ENCODE measurements at regions not wholly inside any gene's neighbourhood (a gene's known extent, or its start where the extent isn't known, plus 50 kb on each side); places are given as distances from the start of the nearest gene placed in this dataset.
"Not testable (repeated sequence)": the region's sequence is repeated elsewhere in the genome, so short reads cannot be mapped to it uniquely, and the experiment has no call there.

DNA sequence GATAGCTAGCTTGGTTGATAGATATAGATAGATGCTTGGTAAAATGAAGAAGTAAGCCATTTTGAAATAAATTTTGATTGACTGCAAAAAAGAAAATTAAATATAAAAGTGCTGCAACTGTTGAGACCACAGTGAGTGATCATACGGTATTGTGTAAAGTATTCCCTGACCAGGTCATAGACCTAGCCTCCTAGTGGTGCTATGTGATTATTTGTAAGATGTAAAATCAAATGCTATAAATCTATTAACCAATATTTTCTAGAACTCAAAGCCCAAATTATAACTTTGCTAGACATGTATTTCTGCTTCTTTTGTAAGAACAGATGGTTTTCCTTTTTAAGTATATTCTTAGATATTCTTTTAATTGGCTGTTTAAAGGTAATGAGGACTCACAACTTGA is 480.2 kb upstream of the PTPRD start:
- no peak for DNase-seq (ENCODE audit: low spot score)
- in situ Hi-C loops (cut with HindIII; ENCODE audit: low sequenced_read_pairs) = no loop called here

DNA sequence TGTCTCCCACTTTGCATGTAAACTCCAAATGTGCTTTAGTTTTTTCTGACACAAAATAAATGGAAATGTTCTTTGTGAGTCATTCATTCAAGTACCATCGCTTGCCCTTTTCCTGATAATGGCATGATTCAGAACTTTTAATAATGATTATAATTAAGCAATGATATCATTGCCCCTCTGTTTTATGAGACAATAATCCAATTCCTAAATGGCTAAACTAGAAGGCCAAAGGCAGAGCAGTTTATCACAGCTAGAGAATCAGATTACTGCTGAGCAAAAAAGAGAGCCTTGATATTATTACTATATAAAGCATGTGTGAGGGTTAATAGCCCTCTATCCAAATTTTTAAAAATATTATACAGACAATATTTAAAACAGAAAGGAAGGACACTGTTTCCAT is 484.2 kb upstream of the PTPRD start:
- no peak for DNase-seq (ENCODE audit: low spot score)
- in situ Hi-C loops (cut with HindIII; ENCODE audit: low sequenced_read_pairs) = no loop called here

DNA sequence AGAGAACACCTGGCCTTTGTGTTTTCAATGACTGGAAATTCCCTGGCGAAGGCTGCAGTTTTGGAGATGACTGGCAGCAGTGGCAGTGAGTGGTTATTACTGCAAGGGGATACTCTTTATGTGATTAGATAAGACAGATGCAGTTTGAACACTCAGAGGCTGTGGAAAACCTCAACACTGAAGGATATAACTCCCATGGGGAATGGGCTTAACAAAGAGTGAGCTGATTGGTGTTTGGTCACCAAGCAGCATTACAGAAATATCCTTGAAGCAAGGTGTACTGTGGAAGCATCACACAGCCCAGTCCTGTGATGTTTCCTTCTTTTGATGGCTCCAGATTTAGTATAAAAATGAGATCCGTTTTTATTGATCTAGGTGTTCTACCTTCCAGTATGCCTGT is 490.7 kb upstream of the PTPRD start:
- in situ Hi-C loops (cut with HindIII; ENCODE audit: low sequenced_read_pairs) = no loop called here
- no peak for DNase-seq (ENCODE audit: low spot score)

DNA sequence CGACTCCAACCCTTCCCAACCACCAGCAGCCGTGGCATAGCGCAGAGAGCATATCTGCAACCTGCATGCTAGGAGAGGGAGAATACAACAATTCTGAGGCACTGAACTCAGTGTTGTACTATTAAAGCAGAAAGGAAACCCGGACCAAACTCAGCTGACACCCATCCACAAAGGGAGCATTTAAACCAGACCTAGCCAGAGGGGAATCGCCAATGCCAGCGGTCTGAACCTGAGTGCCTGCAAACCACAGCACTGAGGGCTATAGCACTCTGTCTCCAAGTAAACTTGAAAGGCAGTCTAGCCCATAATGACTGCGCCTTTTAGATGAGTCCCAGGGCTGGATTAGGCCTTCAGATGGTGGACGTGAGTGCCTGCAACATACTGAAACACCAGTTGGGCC is 494.4 kb upstream of the PTPRD start:
- in situ Hi-C loops (cut with HindIII; ENCODE audit: low sequenced_read_pairs) = no loop called here
- DNase-seq (ENCODE audit: low spot score) = no peak

DNA sequence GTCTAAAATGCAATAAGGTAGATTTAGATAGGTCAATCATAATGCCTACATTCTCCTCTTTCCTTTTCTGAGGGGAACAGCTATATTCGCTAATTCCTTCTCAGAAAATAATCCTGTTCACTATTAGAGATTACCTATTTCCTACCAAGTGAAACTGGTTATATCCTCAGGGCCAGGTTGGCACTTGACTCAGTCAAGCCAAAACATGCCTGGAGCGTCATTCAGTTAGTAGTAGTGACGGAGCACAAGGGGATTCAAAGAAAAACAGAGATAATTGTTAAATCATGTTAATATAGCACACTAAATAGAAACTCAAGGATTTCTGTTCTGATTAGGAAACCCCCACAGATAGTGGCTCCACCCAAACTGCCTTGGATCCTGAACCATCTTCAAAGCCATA is 515.4 kb upstream of the PTPRD start:
- DNase-seq (ENCODE audit: low spot score) = no peak
- in situ Hi-C loops (cut with HindIII; ENCODE audit: low sequenced_read_pairs) = no loop called here

DNA sequence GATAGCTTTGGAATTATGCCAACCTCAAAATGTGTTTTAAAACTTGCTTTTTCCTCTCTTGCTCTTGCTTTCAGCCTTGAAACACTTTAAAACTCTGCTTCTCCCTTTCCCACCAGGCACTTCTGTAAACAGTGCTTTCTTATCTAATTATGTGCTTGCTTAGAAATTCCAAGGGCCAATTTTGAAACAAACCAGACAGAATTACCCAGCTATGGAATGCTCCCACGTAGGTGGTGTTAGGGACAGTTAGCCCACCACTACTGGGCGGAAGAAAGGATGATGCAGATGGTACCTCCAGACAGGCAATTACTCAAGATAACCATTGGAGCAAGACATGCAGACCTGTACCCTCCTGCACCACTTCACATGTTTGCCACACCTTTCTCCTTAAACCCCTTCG is 523.0 kb upstream of the PTPRD start:
- in situ Hi-C loops (cut with HindIII; ENCODE audit: low sequenced_read_pairs) = no loop called here
- DNase-seq (ENCODE audit: low spot score) = no peak

DNA sequence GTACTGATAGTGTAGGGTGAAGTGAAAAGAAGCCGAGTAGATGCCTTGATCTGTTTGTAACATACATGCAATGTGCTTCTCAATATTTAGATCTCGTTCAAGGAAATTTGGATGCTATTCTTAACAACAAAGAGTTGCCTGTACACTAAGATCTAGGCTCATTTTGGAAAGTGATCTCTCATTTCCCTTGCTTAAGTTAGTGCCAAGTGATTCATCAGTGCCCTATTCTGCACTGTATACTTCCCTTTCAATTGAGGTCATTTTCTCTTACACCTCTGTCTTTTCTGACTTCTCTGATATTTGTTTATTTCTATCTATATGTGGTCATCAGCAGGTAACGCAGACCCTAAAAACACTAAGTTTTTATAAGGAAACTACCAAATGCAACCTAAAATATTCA is 528.6 kb upstream of the PTPRD start:
- in situ Hi-C loops (cut with HindIII; ENCODE audit: low sequenced_read_pairs) = no loop called here

DNA sequence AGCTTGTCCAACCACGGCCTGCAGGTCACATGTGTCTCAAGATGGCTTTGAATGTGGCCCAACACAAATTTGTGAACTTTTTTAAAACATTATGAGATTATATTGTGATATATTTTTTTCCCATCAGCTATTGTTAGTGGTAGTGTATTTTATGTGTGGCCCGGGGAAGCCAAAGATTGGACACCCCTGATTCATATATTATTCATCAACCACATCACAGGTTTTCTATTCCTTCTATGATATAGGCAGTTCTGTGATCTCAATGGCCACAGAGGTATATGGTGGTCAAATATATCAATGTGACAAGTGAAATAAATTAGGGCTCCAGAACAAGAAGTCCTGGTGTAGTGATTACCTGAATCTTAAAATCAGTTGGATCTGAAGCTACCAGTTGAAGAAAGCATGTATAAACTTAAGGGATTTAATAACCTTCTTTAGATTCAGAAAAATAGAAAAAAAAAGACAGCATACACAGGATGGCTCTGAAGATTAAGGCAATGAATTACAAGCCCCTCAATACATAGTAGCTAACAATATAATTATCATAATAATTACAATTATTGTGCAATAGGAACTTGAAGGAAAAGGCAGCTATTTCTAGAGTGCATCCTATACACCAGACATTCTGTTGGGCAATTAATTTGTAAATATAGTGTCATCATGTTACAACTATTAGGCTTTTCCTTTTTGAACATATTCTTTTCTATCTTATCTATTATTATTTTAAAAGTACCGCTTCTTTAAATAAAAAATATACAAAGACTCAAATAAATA is 530.4 kb upstream of the PTPRD start:
- no peak for DNase-seq (ENCODE audit: low spot score)
- in situ Hi-C loops (cut with HindIII; ENCODE audit: low sequenced_read_pairs) = no loop called here

More for the DNA sequence above, 528.6 kb upstream of the PTPRD start:
- DNase-seq (ENCODE audit: low spot score) = no peak

DNA sequence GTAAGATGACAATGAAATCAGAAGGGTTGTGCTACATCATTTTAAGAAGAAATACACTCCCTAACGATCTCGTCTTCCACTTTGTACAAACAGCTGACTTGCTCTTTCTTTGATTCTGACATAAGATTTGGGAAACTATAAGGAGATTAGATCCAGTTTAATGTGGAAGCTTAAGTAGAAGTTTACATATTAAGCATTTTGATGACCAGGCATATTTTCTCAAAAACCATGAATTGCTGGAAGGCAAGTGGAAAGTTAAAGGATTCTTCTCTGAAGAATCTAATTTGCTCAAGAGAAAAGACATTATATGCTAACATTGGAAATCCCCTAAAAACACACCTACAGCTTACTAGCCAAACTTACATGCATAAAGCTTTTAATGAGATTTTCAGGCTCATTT is 531.9 kb upstream of the PTPRD start:
- in situ Hi-C loops (cut with HindIII; ENCODE audit: low sequenced_read_pairs) = no loop called here
- DNase-seq (ENCODE audit: low spot score) = no peak

DNA sequence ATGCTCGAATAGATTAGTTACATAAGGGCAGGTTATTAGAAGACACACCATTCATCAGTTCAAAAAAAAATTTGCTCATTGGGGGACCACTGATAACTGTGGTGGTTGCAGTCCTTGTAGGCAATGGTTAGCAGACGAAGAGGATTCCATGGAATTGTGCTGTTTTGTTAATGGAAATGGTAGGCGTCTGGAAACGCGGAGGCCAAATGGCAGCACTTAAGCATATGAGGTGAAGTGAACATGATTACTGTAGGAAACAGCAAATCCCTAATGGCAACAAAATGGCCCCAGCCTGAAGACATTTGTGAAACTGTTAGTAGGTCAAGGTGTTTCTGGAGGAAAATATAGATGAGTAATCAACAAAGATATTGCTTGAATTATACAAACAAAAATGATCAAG is 535.4 kb upstream of the PTPRD start:
- in situ Hi-C loops (cut with HindIII; ENCODE audit: low sequenced_read_pairs) = no loop called here
- DNase-seq (ENCODE audit: low spot score) = no peak

DNA sequence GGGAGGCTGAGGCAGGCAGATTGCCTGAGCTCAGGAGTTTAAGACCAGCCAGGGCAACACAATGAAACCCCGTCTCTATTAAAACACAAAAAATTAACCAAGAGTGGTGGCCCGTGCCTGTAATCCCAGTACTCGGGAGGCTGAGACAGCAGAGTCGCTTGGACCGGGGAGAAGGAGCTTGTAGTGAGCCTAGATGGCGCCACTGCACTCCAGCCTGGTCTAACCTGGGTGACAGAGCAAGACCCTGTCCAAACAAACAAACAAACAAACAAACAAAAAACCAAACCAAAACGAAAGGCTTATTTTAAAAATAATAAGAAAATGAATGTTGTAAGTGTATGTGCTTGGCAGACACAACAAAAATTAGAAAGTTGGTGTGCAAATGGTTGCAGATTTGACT is 536.3 kb upstream of the PTPRD start:
- in situ Hi-C loops (cut with HindIII; ENCODE audit: low sequenced_read_pairs) = no loop called here
- DNase-seq (ENCODE audit: low spot score) = no peak

DNA sequence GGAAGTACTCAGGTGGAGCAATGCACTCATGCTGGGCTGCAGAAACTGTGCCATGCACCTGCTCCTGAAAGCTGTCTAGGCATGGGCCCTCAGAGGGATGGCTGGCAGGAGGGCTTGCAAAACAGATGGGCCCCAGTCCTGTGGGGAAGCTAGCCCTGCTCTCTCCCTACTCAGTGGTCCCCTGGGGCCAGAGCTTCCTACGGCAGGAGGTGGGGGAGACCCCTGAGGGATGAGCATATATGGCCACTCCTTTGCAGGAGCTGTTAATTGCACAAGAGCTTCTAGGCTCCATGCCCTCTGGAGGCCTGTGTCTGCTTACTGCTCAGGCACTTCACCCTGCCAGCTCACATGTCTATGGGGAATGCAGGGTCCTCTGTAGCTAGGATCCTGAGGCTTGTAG is 545.3 kb upstream of the PTPRD start:
- DNase-seq (ENCODE audit: low spot score) = no peak
- in situ Hi-C loops (cut with HindIII; ENCODE audit: low sequenced_read_pairs) = no loop called here

DNA sequence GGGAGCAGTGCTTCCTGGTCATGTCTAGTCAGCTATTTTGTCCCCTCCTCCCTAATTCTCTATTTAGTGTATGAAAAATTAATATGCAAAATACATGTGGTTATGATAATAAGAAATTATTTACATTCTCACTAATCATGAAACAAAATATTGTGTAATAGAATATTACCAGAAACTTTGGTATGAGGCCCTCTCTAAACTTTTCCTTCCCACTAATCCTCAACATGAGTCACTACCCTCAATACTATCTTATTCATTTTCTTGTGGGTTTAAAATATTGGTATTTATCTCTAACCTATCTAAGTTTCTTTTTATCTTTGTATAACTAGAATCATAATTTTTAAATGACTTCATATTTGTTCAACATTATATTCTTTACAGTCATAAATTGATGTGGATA is 545.9 kb upstream of the PTPRD start:
- in situ Hi-C loops (cut with HindIII; ENCODE audit: low sequenced_read_pairs) = no loop called here
- no peak for DNase-seq (ENCODE audit: low spot score)

DNA sequence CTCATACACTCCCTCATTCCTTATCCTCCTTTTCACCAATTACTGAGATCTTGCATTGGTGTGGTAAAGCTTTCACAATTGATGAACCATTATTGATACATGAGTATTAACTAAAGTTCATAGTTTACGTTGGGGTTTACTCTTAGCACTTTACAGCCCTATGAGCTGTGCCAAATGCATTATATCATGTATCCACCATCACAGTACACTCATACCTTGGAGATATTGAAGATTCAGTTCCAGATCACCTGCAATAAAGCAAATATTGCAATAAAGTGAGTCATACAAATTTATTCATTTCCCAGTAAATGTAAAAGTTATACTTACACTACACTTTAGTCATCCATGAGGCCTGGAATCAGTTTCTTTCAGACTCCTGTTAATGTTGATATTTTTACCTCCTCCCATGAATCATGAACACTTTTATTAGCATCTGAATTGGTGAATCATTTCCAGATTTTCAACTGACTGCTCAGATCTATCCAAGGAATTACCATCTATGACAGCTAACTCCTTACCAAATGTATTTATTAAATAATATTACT is 546.6 kb upstream of the PTPRD start:
- no peak for DNase-seq (ENCODE audit: low spot score)
- in situ Hi-C loops (cut with HindIII; ENCODE audit: low sequenced_read_pairs) = no loop called here

DNA sequence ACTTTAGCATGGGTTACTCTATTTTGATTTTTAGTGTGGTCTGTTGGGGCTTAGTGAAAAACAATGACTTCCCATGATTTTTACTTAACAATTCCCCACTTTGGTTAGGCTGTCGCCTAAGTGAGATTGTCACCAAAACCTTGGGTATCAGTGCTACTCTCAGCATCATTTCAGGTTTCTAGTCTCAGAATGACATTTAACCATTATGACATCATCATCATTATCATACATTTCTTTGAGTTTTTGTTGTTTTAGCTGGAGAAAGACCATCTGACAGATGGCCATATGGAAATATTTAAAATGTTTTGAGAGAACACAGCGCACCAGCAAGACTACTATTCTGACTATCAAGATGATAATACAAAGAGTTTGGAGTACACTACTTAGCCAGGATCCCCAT is 551.0 kb upstream of the PTPRD start:
- in situ Hi-C loops (cut with HindIII; ENCODE audit: low sequenced_read_pairs) = no loop called here
- DNase-seq (ENCODE audit: low spot score) = no peak

DNA sequence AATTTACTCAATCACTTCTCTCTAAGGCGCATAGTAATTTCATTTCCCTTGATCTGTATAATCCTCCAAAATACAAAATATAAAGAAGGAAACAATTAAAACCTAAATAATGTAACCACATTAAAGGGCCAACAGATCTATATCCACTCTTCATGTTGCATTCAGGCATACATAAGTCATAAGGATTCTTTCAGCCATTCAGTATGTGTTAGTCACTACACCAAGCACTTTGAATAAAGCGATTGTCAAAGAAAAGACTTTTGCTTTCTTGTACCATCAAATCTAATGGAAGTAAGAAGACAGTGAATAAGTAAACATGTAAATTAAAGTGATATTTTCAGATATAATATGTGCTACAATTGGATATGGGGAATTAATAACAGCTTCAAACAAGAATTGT is 569.2 kb upstream of the PTPRD start:
- DNase-seq (ENCODE audit: low spot score) = no peak
- in situ Hi-C loops (cut with HindIII; ENCODE audit: low sequenced_read_pairs) = no loop called here

DNA sequence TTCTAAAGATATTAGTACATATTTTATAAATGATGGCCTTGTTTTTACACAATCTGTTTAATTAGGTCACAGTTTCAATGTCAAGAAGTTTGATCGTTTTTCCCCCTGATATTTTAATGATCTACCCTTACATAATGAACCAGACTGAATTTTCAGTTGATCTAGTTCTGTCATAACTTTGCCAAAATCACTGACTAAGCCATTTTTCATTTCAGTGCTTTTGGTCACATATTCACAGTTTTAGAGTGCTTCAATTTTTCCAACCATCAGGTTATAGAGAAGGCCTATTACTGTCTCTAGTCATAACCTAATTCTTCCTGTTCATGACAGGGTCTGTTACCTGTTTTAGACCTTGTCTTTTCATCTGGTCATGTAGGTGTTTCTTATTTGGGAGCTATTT is 577.9 kb upstream of the PTPRD start:
- in situ Hi-C loops (cut with HindIII; ENCODE audit: low sequenced_read_pairs) = no loop called here
- DNase-seq (ENCODE audit: low spot score) = no peak

DNA sequence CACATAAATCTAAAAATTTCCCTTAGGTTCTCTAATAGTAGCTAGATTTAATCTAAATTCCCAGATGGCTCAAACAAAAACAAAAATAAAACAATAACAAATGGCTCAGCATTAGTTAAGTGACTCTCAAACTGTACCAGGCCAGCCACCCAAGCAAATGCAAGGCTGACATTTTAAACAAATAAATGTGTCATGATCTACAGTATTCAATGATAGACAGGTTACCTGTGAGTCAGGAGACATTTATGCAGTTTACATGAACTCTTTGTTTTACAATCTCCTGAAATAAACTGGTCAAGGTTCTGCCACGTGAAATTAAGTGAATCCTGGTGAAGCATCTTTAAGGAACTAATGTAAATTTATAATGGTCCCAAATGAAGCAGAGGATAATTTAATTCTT is 580.2 kb upstream of the PTPRD start:
- in situ Hi-C loops (cut with HindIII; ENCODE audit: low sequenced_read_pairs) = no loop called here
- no peak for DNase-seq (ENCODE audit: low spot score)

DNA sequence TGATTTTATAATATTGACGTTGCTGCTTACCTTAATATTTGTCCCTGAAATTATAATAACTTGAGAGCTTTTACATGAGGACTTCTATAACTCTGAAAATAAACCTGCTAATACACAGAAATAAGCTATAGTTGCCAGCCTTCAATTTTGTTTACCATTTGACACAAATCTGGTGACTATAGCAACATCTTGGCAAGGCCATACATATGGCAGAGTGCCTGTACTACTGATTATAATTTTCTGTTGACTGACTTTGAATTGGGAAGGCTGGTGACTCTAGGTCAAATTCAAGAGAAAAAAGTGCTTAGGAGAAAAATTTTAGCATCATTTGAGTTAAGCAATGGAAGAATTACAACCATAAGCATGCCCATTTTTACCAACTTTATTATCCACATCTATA is 581.4 kb upstream of the PTPRD start:
- in situ Hi-C loops (cut with HindIII; ENCODE audit: low sequenced_read_pairs) = no loop called here
- DNase-seq (ENCODE audit: low spot score) = no peak

DNA sequence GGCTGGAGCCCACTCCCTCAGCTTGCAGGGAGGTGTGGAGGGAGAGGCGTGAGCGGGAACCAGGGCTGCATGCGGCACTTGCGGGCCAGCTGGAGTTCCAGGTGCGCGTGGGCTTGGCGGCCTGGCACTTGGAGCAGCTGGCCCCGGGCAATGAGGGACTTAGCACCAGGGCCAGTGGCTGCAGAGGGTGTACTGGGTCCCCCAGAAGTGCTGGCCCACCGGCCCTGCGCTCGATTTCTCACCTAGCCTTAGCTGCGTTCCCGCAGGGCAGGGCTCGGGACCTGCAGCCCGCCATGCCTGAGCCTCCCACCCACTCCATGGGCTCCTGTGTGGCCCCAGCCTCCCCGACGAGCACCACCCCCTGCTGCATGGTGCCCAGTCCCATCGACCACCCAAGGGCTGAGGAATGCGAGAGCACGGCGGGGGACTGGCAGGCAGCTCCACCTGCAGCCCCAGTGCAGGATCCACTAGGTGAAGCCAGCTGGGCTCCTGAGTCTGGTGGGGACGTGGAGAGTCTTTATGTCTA is 584.1 kb upstream of the PTPRD start:
- in situ Hi-C loops (cut with HindIII; ENCODE audit: low sequenced_read_pairs); DNase-seq (ENCODE audit: low spot score): not testable (repeated sequence)

DNA sequence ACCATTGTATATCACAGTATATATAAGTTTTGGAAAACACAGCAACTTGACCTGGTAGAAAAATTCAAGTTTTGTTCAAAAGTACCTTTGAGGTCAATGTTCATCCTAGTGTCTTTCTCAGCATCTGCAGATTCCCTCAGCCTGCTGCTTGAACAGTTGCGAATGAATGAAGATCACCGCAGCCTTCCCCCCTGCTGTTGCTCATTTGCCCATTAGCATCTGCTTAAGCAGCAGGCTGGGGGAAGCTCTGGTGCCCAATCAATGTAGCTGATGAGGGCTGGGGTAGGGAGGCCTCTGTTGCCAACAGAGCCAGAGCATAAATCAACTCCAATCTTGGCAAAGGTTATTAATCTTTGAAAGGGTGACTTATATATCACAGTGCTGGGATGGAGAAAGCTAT is 586.5 kb upstream of the PTPRD start:
- DNase-seq (ENCODE audit: low spot score) = no peak
- in situ Hi-C loops (cut with HindIII; ENCODE audit: low sequenced_read_pairs) = no loop called here
